ENCODE measurements at regions not wholly inside any gene's neighbourhood (a gene's known extent, or its start where the extent isn't known, plus 50 kb on each side); places are given as distances from the start of the nearest gene placed in this dataset.

DNA sequence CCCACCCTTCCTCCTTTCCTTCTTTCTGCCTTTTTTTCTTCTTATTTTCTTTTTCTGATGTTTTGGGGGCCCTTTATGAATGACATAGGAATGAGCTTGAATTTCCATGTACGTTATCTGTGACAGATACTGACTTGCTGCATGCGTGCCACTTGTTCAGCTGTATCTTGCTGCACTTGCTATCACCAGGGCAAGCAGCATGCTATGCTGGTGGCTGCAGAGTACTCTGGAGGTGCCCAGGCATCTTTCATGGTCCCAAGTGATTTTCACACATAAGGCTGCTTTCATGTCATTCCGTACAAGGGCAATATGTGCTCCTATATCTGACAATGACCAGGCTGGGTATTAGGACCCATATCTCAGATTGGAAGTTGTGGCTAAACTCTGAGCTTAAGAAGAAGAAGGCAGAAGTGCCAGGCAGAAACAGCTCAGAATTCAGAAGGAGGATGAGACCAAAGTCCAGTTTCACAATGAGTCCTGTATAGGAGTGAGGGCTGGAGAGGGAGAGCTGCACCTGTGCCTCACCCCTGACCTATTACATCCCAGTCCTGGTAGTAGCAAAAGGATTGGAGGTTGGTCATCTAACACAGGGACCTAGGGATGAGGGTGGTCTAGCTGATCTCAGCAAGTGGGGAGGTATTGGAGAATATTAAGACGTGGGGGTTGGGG lies 299.0 kb upstream of the DDHD1 start:
- no peak overlapping the region for H3K27ac ChIP-seq
- ATAC-seq (no peak), DNase-seq (no peak)
- intact Hi-C loops (cut with DNase I), result no loop called here
- no peaks in the 10 kb centered on the region for H3K36me3 ChIP-seq
- no peak overlapping the region for H3K4me3 ChIP-seq
- no peak for TF ChIP-seq CTCF (IDR thresholded peaks at IDR 0.05)
- H3K4me1 ChIP-seq, result no peaks in the 10 kb centered on the region
- no peaks in the 10 kb centered on the region for H3K27me3 ChIP-seq
- H3K9me3 ChIP-seq, result no peaks in the 10 kb centered on the region

DNA sequence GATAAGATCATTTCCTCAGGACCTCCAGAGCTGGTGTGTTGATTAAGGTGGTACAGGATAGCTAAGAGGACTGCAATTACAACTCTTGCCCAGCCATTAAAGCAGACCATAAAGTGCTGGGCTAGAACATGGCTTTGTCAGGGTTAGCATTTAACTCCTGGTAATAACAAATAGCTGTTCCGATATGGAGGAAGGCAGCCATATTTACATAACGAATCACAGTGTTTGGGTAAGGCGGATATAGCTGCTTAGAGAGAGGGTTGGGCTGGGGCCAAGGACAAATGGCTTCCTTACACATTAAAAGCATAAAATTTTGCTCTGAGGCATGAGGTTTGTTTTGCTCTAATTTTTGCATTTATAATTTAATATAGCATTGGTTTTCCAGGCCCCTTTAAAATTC lies 297.7 kb upstream of the DDHD1 start:
- Histone ChIP-seq H3K4me3 (no peak overlapping the region), H3K4me1 (no peaks in the 10 kb centered on the region), H3K9me3 (no peaks in the 10 kb centered on the region), H3K27ac (no peak overlapping the region), H3K36me3 (no peaks in the 10 kb centered on the region), H3K27me3 (no peaks in the 10 kb centered on the region)
- no peak for TF ChIP-seq CTCF (IDR thresholded peaks at IDR 0.05)
- intact Hi-C loops (cut with DNase I), result no loop called here
- DNase-seq, result no peak
- peak; percentile 54 for ATAC-seq

GRCh38 chr14:53448682-53449081 lies 295.6 kb upstream of the DDHD1 start:
- Histone ChIP-seq H3K4me1 (no peaks in the 10 kb centered on the region), H3K9me3 (no peaks in the 10 kb centered on the region), H3K27ac (no peak overlapping the region), H3K4me3 (no peak overlapping the region), H3K27me3 (no peaks in the 10 kb centered on the region), H3K36me3 (no peaks in the 10 kb centered on the region)
- no peak for TF ChIP-seq CTCF (IDR thresholded peaks at IDR 0.05)
- no peak for ATAC-seq
- no peak for DNase-seq
- intact Hi-C loops (cut with DNase I), result no loop called here

DNA sequence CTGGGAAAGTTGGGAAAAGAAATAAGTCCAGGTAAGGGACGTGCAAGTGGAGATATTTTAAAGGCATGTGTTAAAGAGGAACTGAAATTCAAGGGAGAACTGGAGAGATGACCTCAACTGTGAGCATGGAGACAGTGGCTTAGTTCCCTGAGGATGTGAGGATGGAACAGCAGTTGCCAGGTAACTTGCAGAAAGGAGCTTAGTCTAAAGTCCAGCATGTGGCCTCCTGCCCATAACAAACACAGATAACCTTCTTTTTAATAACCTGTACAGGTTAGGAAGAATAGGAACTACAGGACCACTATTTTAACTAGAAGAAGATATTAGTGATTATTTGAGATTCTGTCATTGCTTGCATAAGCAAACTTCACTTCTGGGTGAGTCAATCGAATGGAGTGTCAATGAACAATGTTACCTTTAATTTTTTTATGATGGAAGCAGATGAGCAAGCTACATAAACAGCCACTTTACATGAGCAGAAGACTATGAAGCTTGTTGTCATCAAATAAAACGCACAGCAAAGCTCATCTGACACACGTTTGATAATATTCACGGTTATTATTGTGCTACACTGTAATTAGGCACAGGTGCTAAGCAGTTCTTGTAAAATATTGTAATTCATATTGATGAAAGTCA lies 291.7 kb upstream of the DDHD1 start:
- H3K4me3 ChIP-seq, result no peak overlapping the region
- no peak overlapping the region for H3K27ac ChIP-seq
- H3K27me3 ChIP-seq, result no peaks in the 10 kb centered on the region
- intact Hi-C loops (cut with DNase I), result no loop called here
- H3K9me3 ChIP-seq, result no peaks in the 10 kb centered on the region
- ATAC-seq (no peak), DNase-seq (no peak)
- TF ChIP-seq CTCF (IDR thresholded peaks at IDR 0.05), result no peak
- no peaks in the 10 kb centered on the region for H3K4me1 ChIP-seq
- no peaks in the 10 kb centered on the region for H3K36me3 ChIP-seq

GRCh38 chr14:53441789-53442188 lies 288.7 kb upstream of the DDHD1 start:
- H3K4me3 ChIP-seq, result no peak overlapping the region
- no peak for TF ChIP-seq CTCF (IDR thresholded peaks at IDR 0.05)
- no peaks in the 10 kb centered on the region for H3K36me3 ChIP-seq
- peak; percentile 41 for ATAC-seq
- intact Hi-C loops (cut with DNase I), result no loop called here
- H3K9me3 ChIP-seq, result no peaks in the 10 kb centered on the region
- H3K27ac ChIP-seq, result no peak overlapping the region
- H3K4me1 ChIP-seq, result no peaks in the 10 kb centered on the region
- no peaks in the 10 kb centered on the region for H3K27me3 ChIP-seq
- no peak for DNase-seq

All from upper lobe of right lung (tissue), 1 donor.